Stomach (tissue), 8 donors: ENCODE measurements at regions not wholly inside any gene's neighbourhood (a gene's known extent, or its start where the extent isn't known, plus 50 kb on each side); places are given as distances from the start of the nearest gene placed in this dataset.

Source experiments
- DNase-seq, 2 donors: peaks; one replicate each; pipeline versions ENCODE4 v3.0.0 to v3.0.0-alpha.2; 2013 to 2019
- H3K27ac ChIP-seq, 5 donors: fragments of 200-600 bp in 4 of 5; sonication (generic) in 4 of 5; one replicate each; pipeline ENCODE4 v1.5.1; 2013 to 2019; ENCODE audit warnings: mild to moderate bottlenecking in 1 of 5, moderate library complexity in 1 of 5
- H3K27me3 ChIP-seq, 3 donors: fragments of 200-600 bp; sonication (generic); one replicate each; pipeline ENCODE4 v1.5.1; 2017 to 2019; ENCODE audit warnings: mixed run types in 1 of 3
- H3K36me3 ChIP-seq, 4 donors: fragments of 200-600 bp; sonication (generic); 1 replicate in 3 of 4; 2 replicates in 1 of 4; pipeline ENCODE4 v1.5.1; 2016 to 2019
- H3K4me1 ChIP-seq, 4 donors: fragments of 200-600 bp; sonication (generic); one replicate each; pipeline ENCODE4 v1.5.1; 2016 to 2019
- H3K4me3 ChIP-seq, 4 donors: fragments of 200-600 bp; sonication (generic) in 3 of 4; one replicate each; pipeline ENCODE4 v1.5.1; 2016 to 2019; ENCODE audit warnings: mild to moderate bottlenecking in 1 of 4
- H3K9me3 ChIP-seq, 4 donors: fragments of 200-600 bp; sonication (generic); one replicate each; pipeline ENCODE4 v1.5.1; 2016 to 2019
- CTCF ChIP-seq, 7 experiments: fragments of 450-650 bp in 4 of 7; fragments of 200-600 bp in 3 of 7; sonication (generic) in 3 of 7; IDR thresholded peaks; one replicate each; pipeline ENCODE4 v1.5.1; 2016 to 2019; ENCODE audit warnings: antibody characterized with exemption in 7 of 7, control low read depth in 2 of 7, mild to moderate bottlenecking in 1 of 7
- EP300 ChIP-seq: sonication (generic); formaldehyde crosslinking; IDR thresholded peaks from one replicate; pipeline ENCODE4 v1.6.1; 2017; ENCODE audit warnings: antibody characterized with exemption
- POLR2A ChIP-seq, 4 donors: fragments of 450-650 bp; IDR thresholded peaks; one replicate each; pipeline ENCODE4 v1.6.1; 2016; ENCODE audit warnings: antibody characterized with exemption in 4 of 4, control low read depth in 2 of 4, mild to moderate bottlenecking in 1 of 4, moderate library complexity in 1 of 4
- POLR2AphosphoS5 ChIP-seq, 3 donors: sonication (generic); formaldehyde crosslinking; IDR thresholded peaks; one replicate each; pipeline ENCODE4 v1.6.1; 2016; ENCODE audit warnings: antibody characterized with exemption in 3 of 3
- WGBS, 5 donors: extraction: QIAGEN DNeasy Blood & Tissue Kit in 3 of 5; methylation state at CpG; one replicate each; pipeline versions ENCODE4 v1.1.5 to v1.1.7; 2013 to 2018; 5-methylcytosine and 5-hydroxymethylcytosine counted together
- intact Hi-C: fragments of 100-400 bp; cut with DNase I; formaldehyde crosslinking; loops from one replicate; pipeline ENCODE4 v1.15.1; 2023; ENCODE audit warnings: low total_unique reads
- donor health status: healthy with polysubstance abuse.
- donor health status: Bipolar disorder and iron deficiency.
- donor health status: healthy.

DNA sequence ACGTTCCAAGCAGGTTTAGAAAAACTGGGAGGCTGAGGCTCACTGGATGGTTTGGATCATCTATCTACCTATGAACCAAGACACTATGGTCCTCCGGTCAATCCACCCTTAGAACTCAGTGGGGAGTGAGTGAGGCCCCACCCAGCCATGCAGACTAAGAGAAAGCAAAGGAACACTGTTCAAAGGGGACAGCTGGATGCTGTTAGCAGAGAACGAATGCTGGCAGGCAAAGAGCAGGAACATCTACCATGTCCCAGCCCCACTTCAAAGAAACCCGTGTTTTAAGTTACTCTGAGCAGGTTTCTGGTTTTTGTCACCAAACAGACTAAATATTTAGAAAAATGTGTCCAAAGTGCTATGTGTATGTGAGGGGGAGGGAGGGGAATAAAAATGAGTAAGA is 183.4 kb upstream of the XYLT1 start:
- 42 to 64% (median 59%) methylated on average over 4 of the region's 4 CpGs for WGBS, 5 donors

GRCh38 chr16:17647879-17648872 is 177.4 kb upstream of the XYLT1 start:
- 57 to 72% (median 63%) methylated on average over 8 of the region's 8 CpGs for WGBS, 5 donors
- no peak overlapping the region for H3K4me3 ChIP-seq
- TF ChIP-seq POLR2A (IDR thresholded peaks at IDR 0.05) (no peak), EP300 (no peak), CTCF (IDR thresholded peaks at IDR 0.05) (no peak), POLR2AphosphoS5 (IDR thresholded peaks at IDR 0.05) (no peak)
- H3K27me3 ChIP-seq = peaks cover 0 to 22% (median 0%) of the 10 kb centered on the region in 3 donors
- no peak overlapping the region for H3K27ac ChIP-seq
- H3K36me3 ChIP-seq = no peaks in the 10 kb centered on the region
- intact Hi-C loops = no loop called here
- peaks cover 0 to 17% (median 6%) of the 10 kb centered on the region in 4 donors for H3K9me3 ChIP-seq
- no peak for DNase-seq
- H3K4me1 ChIP-seq = no peaks in the 10 kb centered on the region

More for the DNA sequence above, 183.4 kb upstream of the XYLT1 start:
- Histone ChIP-seq H3K27me3 (peaks cover 0 to 34% (median 0%) of the 10 kb centered on the region in 3 donors), H3K9me3 (no peaks in the 10 kb centered on the region), H3K4me3 (no peak overlapping the region), H3K36me3 (no peaks in the 10 kb centered on the region), H3K4me1 (no peaks in the 10 kb centered on the region), H3K27ac (no peak overlapping the region)
- TF ChIP-seq POLR2A (IDR thresholded peaks at IDR 0.05) (no peak), POLR2AphosphoS5 (IDR thresholded peaks at IDR 0.05) (no peak), EP300 (no peak), CTCF (IDR thresholded peaks at IDR 0.05) (no peak)
- peak in 1 of 2 donors; percentile 59 for DNase-seq
- intact Hi-C loops = no loop called here

- Histone ChIP-seq H3K27ac (no peak overlapping the region), H3K36me3 (no peaks in the 10 kb centered on the region), H3K27me3 (peaks cover 0 to 9% (median 0%) of the 10 kb centered on the region in 3 donors), H3K9me3 (peaks cover 0 to 17% (median 7%) of the 10 kb centered on the region in 4 donors), H3K4me3 (no peak overlapping the region), H3K4me1 (no peaks in the 10 kb centered on the region)
- TF ChIP-seq POLR2AphosphoS5 (IDR thresholded peaks at IDR 0.05) = no peak
- TF ChIP-seq EP300 = no peak
- TF ChIP-seq CTCF (IDR thresholded peaks at IDR 0.05) = no peak
- TF ChIP-seq POLR2A (IDR thresholded peaks at IDR 0.05) = no peak
- DNase-seq = no peak
- intact Hi-C loops = no loop called here
- 67 to 98% (median 80%) methylated on average over 2 of the region's 2 CpGs for whole genome bisulfite sequencing, 5 donors
Measured at GRCh38 chr16:17643935-17644334, 173.2 kb upstream of the XYLT1 start.

DNA sequence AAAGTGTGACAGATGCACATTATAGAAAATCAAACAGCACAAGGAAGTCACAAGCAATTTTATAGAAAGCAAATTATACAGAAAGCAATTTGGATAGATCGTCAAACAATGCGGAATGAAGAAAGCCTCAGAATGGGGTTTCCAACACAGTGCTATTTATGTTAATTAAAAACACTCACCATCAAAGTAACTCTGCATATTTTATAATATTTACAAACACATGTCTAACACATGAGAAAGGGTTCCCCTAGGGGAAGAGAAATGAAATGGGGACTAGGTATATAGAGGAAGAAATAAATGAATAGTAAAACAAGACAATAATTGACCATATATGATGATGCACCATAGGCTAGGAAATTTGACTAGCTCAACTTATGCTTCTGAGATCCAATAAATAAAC is 171.2 kb upstream of the XYLT1 start:
- peaks cover 0 to 15% (median 0%) of the 10 kb centered on the region in 3 donors for H3K27me3 ChIP-seq
- 93 to 97% (median 95%) methylated on average over 2 of the region's 2 CpGs for WGBS, 5 donors
- TF ChIP-seq POLR2AphosphoS5 (IDR thresholded peaks at IDR 0.05) = no peak
- TF ChIP-seq EP300 = no peak
- no peak for TF ChIP-seq POLR2A (IDR thresholded peaks at IDR 0.05)
- no peak for TF ChIP-seq CTCF (IDR thresholded peaks at IDR 0.05)
- no peak for DNase-seq
- H3K36me3 ChIP-seq = no peaks in the 10 kb centered on the region
- intact Hi-C loops = no loop called here
- no peaks in the 10 kb centered on the region for H3K4me1 ChIP-seq
- H3K9me3 ChIP-seq = peaks cover 0 to 22% (median 14%) of the 10 kb centered on the region in 4 donors
- no peak overlapping the region for H3K27ac ChIP-seq
- H3K4me3 ChIP-seq = no peak overlapping the region
